Fibroblast of lung (primary cell): ENCODE measurements at regions not wholly inside any gene's neighbourhood (a gene's known extent, or its start where the extent isn't known, plus 50 kb on each side); places are given as distances from the start of the nearest gene placed in this dataset.

ENCODE experiments used
- DNase-seq, 2 donors: peaks; one replicate each; pipeline versions ENCODE4 v3.0.0 to v3.0.0-alpha.2; 2010; ENCODE audit warnings: low read depth in 2 of 2
- H2AFZ ChIP-seq: 2 replicates; pipeline ENCODE4 v1.5.1; 2012; ENCODE audit warnings: low read length, control low read depth, inconsistent platforms
- H3K27ac ChIP-seq: 2 replicates; pipeline ENCODE4 v1.5.1; 2011; ENCODE audit warnings: low read length, control low read depth; ENCODE audit not compliant: insufficient read depth
- H3K27me3 ChIP-seq: 2 replicates; pipeline ENCODE4 v1.5.1; 2011; ENCODE audit warnings: mild to moderate bottlenecking, low read length; ENCODE audit not compliant: control insufficient read depth, insufficient read depth
- H3K36me3 ChIP-seq: 2 replicates; pipeline ENCODE4 v1.5.1; 2011; ENCODE audit warnings: low read length; ENCODE audit not compliant: control insufficient read depth, insufficient read depth
- H3K4me1 ChIP-seq: 2 replicates; pipeline ENCODE4 v1.5.1; 2011; ENCODE audit warnings: low read length; ENCODE audit not compliant: control insufficient read depth, insufficient read depth; ENCODE audit errors: extremely low read depth
- H3K4me2 ChIP-seq: 2 replicates; pipeline ENCODE4 v1.5.1; 2011; ENCODE audit warnings: low read length, control low read depth; ENCODE audit not compliant: insufficient read depth; ENCODE audit errors: extremely low read depth
- H3K4me3 ChIP-seq, 4 experiments: fragments of 200-600 bp in 1 of 4; sonication (generic) in 1 of 4; replicated peaks in 1 of 4; 2 replicates each; pipeline ENCODE4 v1.5.1; 2011 to 2016; ENCODE audit warnings: low read length in 4 of 4, low read depth in 3 of 4, mild to moderate bottlenecking in 3 of 4, control low read depth in 2 of 4, inconsistent platforms in 1 of 4, mixed read lengths in 1 of 4; ENCODE audit not compliant: insufficient read depth in 1 of 4; ENCODE audit errors: control extremely low read depth in 1 of 4
- H3K79me2 ChIP-seq: 2 replicates; pipeline ENCODE4 v1.5.1; 2012; ENCODE audit warnings: mild to moderate bottlenecking, low read length, inconsistent platforms; ENCODE audit not compliant: control insufficient read depth, insufficient read depth
- H3K9ac ChIP-seq: 2 replicates; pipeline ENCODE4 v1.5.1; 2011; ENCODE audit warnings: mild to moderate bottlenecking, low read length, control low read depth; ENCODE audit not compliant: insufficient read depth
- H3K9me3 ChIP-seq: 2 replicates; pipeline ENCODE4 v1.5.1; 2012; ENCODE audit warnings: low read depth, low read length; ENCODE audit not compliant: control insufficient read depth, insufficient read depth
- H4K20me1 ChIP-seq: 2 replicates; pipeline ENCODE4 v1.5.1; 2011; ENCODE audit warnings: low read length; ENCODE audit not compliant: control insufficient read depth, insufficient read depth; ENCODE audit errors: extremely low read depth
- CTCF ChIP-seq, 2 donors: IDR thresholded peaks in 1 of 2; conservative IDR thresholded peaks in 1 of 2; 1 replicate in 1 of 2; 2 replicates in 1 of 2; pipeline ENCODE4 v1.5.1; 2011 to 2012; ENCODE audit warnings: low read length in 2 of 2, control low read depth in 1 of 2, inconsistent platforms in 1 of 2, low read depth in 1 of 2, mild to moderate bottlenecking in 1 of 2
- EZH2 ChIP-seq: IDR thresholded peaks from 2 replicates; pipeline ENCODE4 v1.5.1; 2012; ENCODE audit warnings: low read length, control low read depth, mild to moderate bottlenecking; ENCODE audit errors: missing control alignments

- H3K4me2 ChIP-seq, result no peak overlapping the region
- H3K4me1 ChIP-seq, result no peaks in the 10 kb centered on the region
- no peak overlapping the region for H3K9ac ChIP-seq
- no peak overlapping the region for H3K4me3 ChIP-seq
- H2AFZ ChIP-seq, result no peak overlapping the region
- H3K79me2 ChIP-seq, result no peaks in the 10 kb centered on the region
- no peaks in the 10 kb centered on the region for H3K27me3 ChIP-seq
- no peaks in the 10 kb centered on the region for H3K9me3 ChIP-seq
- H3K36me3 ChIP-seq, result no peaks in the 10 kb centered on the region
- TF ChIP-seq EZH2, result no peak
- TF ChIP-seq CTCF (conservative IDR thresholded peaks at IDR 0.05 in 1 of 2, IDR thresholded peaks at IDR 0.05 in 1 of 2; ENCODE audit: low read depth in 1 of 2, low read length in 2 of 2), result no peak
- no peak for DNase-seq
- H4K20me1 ChIP-seq, result no peaks in the 10 kb centered on the region
- no peak overlapping the region for H3K27ac ChIP-seq
These were observed 211.0 kb upstream of the EMCN start for GRCh38 chr4:100728861-100729260.

GRCh38 chr4:100722866-100723459, 205.1 kb upstream of the EMCN start:
- Histone ChIP-seq H4K20me1 (no peaks in the 10 kb centered on the region), H3K4me3 (no peak overlapping the region), H3K4me2 (no peak overlapping the region), H3K27me3 (no peaks in the 10 kb centered on the region), H3K79me2 (no peaks in the 10 kb centered on the region), H3K9me3 (no peaks in the 10 kb centered on the region), H3K36me3 (no peaks in the 10 kb centered on the region), H3K27ac (no peak overlapping the region), H2AFZ (no peak overlapping the region), H3K4me1 (no peaks in the 10 kb centered on the region), H3K9ac (no peak overlapping the region)
- no peak for DNase-seq
- no peak for TF ChIP-seq CTCF (conservative IDR thresholded peaks at IDR 0.05 in 1 of 2, IDR thresholded peaks at IDR 0.05 in 1 of 2; ENCODE audit: low read depth in 1 of 2, low read length in 2 of 2)
- TF ChIP-seq EZH2, result no peak

- no peaks in the 10 kb centered on the region for H4K20me1 ChIP-seq
- H3K9ac ChIP-seq, result no peak overlapping the region
- H3K27me3 ChIP-seq, result no peaks in the 10 kb centered on the region
- no peak overlapping the region for H3K27ac ChIP-seq
- no peak for TF ChIP-seq CTCF (conservative IDR thresholded peaks at IDR 0.05 in 1 of 2, IDR thresholded peaks at IDR 0.05 in 1 of 2; ENCODE audit: low read depth in 1 of 2, low read length in 2 of 2)
- no peak for TF ChIP-seq EZH2
- H3K4me1 ChIP-seq, result no peaks in the 10 kb centered on the region
- no peaks in the 10 kb centered on the region for H3K9me3 ChIP-seq
- no peak overlapping the region for H3K4me3 ChIP-seq
- H3K4me2 ChIP-seq, result no peak overlapping the region
- DNase-seq, result no peak
- no peaks in the 10 kb centered on the region for H3K79me2 ChIP-seq
- no peaks in the 10 kb centered on the region for H3K36me3 ChIP-seq
- no peak overlapping the region for H2AFZ ChIP-seq
These were observed 204.3 kb upstream of the EMCN start for GRCh38 chr4:100722133-100722532.
